ENCODE measurements at regions not wholly inside any gene's neighbourhood (a gene's known extent, or its start where the extent isn't known, plus 50 kb on each side); places are given as distances from the start of the nearest gene placed in this dataset.

- no peak for DNase-seq
Measured at GRCh38 chr10:83253011-83253671, 886.2 kb upstream of the GHITM start.

GRCh38 chr10:83254698-83255097, 884.6 kb upstream of the GHITM start:
- DNase-seq, result no peak

GRCh38 chr10:83262434-83262833, 876.9 kb upstream of the GHITM start:
- DNase-seq, result no peak

- no peak for DNase-seq
Measured at GRCh38 chr10:83272666-83273434, 866.5 kb upstream of the GHITM start.

- DNase-seq, result no peak
Measured at GRCh38 chr10:83274088-83274487, 865.2 kb upstream of the GHITM start.

GRCh38 chr10:83276971-83277370, 862.3 kb upstream of the GHITM start:
- DNase-seq, result no peak

- DNase-seq, result no peak
Measured at GRCh38 chr10:83283151-83283550, 856.2 kb upstream of the GHITM start.

- no peak for DNase-seq
Measured at GRCh38 chr10:83287374-83287773, 851.9 kb upstream of the GHITM start.

- no peak for DNase-seq
Measured at GRCh38 chr10:83289373-83289772, 849.9 kb upstream of the GHITM start.

GRCh38 chr10:83289948-83290347, 849.4 kb upstream of the GHITM start:
- DNase-seq, result no peak

- no peak for DNase-seq
Measured at GRCh38 chr10:83301732-83302131, 837.6 kb upstream of the GHITM start.

GRCh38 chr10:83302623-83303022, 836.7 kb upstream of the GHITM start:
- DNase-seq, result no peak

GRCh38 chr10:83310688-83311087, 828.6 kb upstream of the GHITM start:
- no peak for DNase-seq

GRCh38 chr10:83312570-83312969, 826.7 kb upstream of the GHITM start:
- DNase-seq, result no peak

- no peak for DNase-seq
Measured at GRCh38 chr10:83332690-83333089, 806.6 kb upstream of the GHITM start.

GRCh38 chr10:83333566-83333965, 805.7 kb upstream of the GHITM start:
- no peak for DNase-seq

GRCh38 chr10:83343676-83344075, 795.6 kb upstream of the GHITM start:
- DNase-seq, result no peak

GRCh38 chr10:83346266-83346910, 792.9 kb upstream of the GHITM start:
- DNase-seq, result no peak

GRCh38 chr10:83352588-83352987, 786.7 kb upstream of the GHITM start:
- no peak for DNase-seq

- no peak for DNase-seq
Measured at GRCh38 chr10:83354456-83354855, 784.9 kb upstream of the GHITM start.

GRCh38 chr10:83357004-83357403, 782.3 kb upstream of the GHITM start:
- no peak for DNase-seq

- no peak for DNase-seq
Measured at GRCh38 chr10:83357627-83358026, 781.7 kb upstream of the GHITM start.

- DNase-seq, result no peak
Measured at GRCh38 chr10:83367036-83367435, 772.3 kb upstream of the GHITM start.
